ENCODE measurements at regions not wholly inside any gene's neighbourhood (a gene's known extent, or its start where the extent isn't known, plus 50 kb on each side); places are given as distances from the start of the nearest gene placed in this dataset.
A peak's percentile ranks its signal among the peaks of the same experiment; 100 is the strongest.

DNA sequence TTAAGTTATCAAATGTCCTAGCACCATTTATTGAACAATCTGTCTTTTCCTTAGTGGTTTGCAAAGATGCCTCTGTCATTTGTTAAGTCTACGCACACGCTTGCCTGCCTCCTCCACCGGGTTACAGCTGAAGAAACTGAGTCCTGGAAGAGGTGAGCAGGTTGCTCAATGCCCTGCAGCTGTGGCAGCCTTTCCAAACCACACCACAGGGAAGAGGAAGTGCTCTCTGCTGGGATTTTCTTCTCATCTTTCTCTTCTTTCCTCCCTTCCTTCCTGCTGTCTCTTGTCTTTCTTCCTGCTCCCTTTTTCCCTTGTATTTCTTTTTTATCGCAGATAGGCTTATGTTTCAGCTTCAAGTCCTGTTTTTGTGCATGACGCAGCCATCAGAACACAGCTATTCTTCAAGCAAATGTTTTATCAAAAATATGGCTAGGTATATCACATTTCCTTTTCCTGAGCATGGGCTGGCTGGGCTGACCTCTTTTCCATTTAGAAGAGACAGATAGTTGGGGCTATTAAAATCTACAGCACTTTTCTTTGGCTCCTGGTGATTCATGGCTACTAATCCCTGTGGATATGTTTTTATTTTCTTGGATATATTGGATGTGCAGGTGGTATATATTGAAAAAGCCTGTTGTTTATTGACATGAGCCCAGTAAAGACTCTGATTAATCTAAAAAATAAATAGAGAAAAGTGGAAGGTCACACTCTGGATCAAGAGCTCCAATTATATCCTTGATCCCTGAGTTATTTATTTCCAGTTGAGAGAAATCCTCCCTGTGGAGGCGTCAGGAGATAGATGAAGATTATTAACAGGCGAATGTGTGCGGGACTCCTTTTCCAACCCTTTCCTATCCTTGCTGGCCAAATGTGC is 214.6 kb downstream of the TSN start:
- no peak for DNase-seq

DNA sequence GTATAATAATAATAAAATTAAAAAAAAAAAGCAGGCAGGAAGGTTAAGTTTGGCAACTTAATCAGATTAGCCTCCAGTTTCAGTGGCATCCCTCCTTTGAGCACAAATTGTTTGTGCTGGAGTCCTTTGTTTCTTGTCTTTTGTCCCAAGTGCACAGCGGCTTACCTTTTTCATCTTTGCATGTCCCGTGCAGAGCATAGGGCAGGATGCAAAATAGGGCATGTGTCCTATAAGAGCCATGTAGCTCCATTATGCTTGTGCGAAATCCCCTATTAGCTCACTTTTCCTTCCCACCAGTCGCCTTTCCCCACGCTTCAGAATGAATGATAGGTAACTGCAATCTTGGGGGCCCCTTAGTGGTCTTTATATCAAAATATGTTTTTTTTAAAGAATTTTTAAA is 216.8 kb downstream of the TSN start:
- DNase-seq: no peak

DNA sequence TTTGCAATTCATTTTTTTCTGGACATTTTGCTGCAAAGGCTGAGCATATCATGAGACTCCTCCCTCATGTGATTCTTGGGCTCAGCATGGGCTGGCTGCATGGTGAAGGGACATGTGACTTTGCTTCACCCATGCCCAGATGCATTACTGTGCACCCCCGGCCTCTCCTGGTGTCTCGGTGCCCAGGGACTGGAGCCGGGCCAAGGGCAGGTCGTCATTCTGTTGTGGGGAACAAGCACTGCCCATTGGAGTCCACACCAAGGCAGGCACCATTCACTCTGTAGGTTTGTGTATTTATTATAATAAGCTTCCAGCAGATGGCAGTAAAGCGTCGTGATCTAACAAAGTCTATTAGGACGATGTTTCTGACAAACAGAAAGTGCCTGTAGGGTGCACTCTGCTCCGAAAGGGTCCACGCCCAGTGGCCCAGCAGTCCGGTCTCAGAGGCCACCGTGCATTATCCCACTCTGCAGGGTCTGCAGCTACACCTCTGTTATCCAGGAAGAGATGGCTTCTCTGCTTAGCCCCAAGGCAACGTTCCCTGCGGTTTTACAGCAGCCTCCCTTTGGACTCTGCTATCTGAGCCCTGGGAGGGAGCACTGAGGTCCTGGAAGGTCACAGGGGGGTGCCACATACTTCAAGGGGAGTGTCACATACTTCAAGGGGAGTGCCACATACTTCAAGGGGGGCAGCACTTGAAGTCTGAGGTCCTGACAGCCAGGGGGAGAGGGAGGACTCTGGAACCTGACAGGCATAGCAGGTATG is 219.6 kb downstream of the TSN start:
- DNase-seq: peak; percentile 65

DNA sequence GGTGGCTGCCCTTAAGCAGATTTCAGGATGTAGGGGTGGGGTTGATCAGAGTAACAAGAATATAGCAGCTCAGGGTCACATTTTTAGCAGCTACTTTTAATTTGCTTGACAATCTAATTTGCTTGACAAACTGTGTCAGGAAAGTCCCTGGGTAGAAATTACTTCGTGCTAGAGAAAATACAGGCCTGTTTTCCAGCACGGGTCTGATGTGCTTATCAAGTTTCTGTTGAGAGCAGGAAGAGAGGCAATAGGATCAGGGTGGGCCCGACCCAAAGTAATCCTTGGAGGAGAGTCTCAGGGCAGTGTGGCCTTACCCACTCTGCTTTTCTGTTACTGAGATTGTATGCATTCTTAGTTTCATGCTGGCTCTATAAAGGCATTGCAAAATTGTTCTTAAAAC is 221.5 kb downstream of the TSN start:
- no peak for DNase-seq

DNA sequence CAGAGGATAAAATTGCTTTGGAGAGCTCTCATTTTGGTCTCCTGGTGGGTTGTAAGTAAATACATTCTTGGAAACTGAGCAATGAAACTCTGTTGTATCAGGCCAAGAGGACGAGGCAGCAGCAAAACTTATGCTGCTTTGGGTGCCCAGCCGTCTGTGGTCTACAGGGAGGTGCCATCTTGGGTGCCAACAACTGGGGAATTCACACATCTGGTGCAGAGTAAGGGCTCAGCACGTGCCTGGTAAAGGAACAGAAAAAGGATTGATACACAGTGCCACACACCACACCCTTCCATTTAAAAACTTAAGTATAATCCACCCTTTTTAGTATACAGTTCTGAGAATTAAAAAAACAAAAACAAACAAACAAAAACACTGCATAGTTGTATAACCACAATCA is 221.9 kb downstream of the TSN start:
- DNase-seq: no peak

DNA sequence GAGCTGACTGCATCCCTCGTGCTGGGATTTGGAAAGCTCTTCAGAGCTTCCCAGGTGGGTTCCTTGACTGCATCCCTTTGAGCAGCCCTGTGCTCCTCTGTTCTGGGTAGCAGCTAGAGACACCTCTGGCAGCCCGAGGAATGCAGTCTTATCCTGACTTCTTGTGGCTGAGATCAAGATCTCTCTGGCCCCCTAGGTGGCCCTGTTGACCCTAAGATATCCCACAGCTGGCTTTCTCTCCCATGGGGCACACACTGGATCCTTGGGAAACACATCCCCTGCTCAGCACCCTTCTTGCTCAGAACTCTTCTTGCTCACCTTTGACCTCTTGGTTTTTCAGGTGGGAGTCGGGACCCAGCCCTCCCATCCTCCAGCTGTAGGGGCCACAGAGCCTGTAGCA is 237.2 kb downstream of the TSN start:
- DNase-seq: no peak

DNA sequence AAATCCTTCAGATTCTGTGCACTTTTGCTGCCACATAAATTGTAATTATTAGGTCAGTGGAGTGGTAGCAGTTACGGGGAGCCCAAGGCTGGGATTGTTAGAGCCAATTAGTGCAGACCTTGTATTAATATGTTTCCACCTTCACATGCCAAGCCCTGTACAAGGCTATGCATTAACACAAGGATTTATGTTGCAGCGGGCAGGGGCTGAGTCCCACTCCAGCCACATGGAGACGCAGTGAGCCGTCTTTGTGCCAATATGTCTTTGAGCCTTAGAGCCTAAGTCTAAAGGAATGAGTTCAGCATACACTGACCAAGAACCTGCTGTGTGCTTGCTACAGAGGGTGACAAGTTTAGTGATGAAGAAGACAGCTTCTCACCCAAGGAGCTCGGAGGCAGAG is 238.2 kb downstream of the TSN start:
- DNase-seq: no peak

DNA sequence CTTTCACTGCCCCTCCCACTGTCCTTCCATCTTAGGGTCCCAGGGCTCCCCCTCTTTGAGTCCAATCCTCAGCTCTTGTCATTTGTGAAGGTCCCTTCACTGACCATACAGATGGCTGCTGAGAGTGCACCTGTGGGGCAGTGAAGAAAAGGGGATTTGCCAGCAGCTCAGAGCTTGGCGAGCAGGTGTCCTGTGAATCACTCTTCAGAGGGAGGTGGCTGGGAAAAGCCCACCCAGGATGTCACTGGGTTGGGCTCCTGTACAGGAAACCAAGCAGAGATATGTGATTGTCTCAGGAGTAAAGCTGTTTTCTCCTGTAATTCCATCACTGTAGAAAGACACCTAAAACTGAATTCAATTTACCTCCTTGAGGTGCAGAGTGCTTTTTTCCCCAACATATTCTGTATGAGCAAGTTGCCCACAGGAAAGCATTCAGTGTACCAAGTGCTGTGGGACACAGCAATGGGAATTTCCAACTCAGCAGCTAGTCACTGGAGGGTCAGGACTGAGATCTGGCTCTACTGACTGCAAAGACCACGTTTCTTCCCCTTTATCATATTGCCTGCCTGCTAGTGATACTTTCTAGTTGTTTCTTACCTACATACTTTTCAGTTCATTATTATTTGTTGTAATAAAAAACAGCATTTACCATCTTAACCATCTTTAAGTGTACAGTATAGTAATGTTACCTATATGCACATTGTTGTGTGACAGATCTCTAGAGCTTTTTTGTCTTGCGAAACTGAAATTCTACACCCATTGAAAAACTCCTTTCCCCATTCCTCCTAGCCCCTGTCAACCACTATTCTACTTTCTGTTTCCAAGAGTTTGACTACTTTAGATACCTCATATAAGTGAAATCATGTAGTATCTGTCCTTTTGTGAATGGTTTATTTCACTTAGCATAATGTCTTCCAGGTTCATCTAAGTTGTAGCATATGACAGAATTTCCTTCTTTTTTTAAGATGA is 239.1 kb downstream of the TSN start:
- no peak for DNase-seq

DNA sequence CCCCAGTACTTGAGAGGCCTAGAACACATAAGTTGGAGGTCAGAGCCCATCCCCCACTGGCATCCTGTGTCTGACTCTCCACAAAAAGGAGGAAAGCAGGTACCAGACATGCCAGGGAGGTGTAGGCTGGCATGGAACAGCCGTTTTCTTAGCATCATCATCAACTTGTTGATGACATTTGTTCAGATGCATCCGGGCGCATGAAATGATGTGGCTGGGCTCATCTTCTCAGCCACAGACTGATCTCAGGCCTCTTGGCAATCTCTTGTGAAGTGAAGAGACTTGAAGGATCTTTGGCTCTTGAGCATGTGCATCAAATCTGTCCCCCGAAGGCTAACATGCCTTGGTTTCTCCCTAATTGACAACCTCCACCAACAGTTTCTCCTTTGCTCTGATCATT is 243.3 kb downstream of the TSN start:
- no peak for DNase-seq

DNA sequence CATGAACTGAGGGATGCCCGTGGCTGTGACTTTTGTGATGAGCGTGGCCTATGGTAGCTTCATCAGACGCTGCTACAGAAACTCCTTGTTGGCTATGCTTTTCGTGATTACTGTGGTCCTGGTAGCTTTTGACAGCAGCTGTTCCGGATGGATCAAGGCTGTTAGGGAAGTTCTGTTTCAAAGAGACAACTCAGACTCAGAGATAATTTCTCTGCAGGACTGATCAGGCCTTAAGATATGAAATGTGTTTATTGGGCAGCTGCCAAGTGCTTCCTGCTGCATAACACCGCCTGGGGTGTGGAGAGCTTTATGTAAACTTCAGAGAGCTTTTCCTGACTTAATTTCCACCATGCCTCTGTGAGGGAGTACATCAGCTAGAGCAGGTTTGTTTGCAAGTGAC is 243.8 kb downstream of the TSN start:
- no peak for DNase-seq

DNA sequence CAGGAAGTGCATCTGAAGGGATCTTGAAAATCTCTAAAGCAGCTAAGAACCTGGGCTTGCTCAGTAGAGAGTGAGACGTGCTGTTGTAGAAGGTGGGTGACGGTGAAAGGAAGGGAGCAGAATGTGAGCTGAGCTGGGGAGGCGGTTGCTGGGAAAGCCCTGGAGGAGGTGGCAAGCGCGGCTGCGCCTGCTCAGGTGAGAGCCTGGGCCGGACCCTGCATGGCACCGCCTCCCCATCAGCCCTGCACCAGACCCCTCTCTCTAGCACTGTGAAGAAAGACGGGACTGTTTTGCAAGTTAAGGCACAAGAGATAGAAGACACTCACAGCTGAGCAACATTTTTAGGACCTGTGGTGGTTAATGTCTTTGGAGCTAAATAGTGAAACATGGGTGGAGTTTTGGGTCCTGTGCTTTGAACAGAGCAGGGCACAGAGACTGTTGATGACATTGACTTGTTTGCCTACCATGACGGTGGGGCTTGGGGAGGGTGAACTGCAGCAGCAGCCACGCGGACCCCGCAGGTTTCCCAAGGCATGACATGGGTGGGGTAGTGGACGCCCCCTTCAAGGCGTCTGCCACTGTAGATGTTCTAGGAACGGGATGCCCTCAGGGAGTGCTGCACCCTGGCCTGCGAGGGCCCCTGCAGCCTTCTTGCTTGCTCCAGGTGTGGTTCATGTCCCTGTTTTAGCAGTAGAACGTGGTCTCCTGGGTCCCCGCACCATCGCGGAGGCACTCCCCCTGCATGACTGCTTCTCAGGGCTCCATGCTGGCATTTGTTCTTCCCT is 245.3 kb downstream of the TSN start:
- DNase-seq: no peak

DNA sequence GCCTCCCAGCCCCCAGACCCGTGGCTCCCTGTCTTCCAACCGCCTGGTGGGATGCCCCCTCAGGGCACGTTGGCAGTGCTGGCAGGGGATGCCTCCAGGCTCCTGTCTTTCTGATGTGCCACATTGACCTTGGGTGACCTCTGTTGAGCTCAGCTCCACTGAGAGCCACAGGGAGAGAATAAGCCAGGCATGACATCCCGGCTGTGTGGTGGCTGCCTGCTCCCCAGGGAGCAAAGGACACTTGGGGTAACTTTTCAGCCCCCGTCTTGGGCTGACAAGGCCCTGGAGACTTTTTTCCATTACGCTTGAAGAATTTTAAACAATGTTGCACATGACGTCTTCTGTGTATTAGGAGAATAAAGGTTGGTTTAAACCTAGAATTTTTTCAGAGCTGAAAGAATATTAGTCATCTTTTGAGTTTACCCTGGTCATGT is 246.0 kb downstream of the TSN start:
- DNase-seq: no peak

DNA sequence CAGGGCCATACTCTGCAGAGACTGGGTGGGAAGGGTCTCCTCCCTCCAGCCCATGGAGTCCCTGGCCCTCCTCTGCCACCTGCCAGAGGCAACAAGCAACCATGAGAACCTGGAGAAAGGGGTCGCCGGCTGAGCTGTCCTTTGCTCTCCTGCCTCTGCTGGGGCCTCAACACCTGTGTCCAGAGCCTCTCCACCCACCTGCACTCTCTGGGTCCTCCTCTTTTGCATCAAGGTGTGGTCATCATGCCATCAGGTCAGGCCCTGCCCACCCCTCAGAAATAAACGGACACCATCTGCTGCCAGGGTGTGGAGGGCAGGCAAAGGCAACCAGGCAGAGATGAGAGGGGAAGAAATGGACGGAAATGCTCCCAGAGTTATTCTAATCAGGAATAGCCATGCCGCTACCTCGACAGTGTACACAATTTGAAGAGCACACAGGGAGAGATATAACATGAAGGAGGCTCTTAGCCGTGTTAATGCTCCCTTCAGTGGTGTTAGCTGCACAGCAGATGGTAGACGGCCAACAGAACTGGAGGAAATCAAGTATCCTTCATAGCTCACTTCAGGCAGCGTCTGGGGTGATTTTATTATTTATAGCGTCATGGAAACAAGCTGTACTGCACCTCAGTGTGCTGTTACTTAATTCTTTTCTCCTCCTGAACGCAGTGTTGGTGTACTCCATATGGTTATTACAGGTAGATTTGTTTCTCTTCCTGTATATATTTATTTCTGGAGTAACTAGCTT is 247.9 kb downstream of the TSN start:
- DNase-seq: no peak

DNA sequence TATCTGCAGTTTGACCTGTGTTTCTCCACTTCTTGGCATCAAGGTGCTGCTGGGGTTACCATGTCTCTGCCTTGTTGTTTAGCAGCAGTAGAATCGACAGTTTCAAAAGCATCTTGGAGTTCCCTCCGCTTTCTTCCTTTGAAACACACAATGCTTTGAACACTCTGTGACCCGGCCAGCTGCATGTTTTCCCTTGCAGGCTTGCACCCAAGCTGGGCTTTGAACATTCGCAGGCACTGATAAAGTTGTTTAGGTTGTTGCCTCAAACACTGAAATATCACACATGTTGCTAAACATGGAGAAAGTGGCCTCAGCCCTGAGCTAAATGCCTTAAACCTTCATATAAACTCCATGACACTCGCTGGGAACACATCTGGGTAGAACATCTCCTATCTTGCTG is 251.7 kb downstream of the TSN start:
- DNase-seq: no peak

DNA sequence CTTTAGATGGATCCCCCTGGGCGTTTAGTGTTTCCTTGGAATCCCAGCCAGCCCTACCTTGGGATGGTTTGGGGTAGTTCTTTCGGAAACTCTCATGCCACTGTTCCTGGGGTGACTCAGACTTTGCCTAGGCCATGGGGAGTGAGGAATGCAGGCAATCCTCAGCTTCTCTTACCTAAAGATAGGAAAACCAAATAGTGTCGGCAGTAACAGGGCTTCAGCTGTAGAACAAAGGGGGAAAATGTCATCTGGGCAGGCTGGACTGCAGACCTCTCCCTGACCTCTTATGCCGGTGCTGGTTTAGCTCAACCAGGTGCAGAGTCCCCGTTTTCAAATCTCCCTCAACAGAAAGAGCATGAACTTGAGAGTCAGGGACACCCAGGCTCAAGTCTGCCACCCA is 252.1 kb downstream of the TSN start:
- DNase-seq: no peak

DNA sequence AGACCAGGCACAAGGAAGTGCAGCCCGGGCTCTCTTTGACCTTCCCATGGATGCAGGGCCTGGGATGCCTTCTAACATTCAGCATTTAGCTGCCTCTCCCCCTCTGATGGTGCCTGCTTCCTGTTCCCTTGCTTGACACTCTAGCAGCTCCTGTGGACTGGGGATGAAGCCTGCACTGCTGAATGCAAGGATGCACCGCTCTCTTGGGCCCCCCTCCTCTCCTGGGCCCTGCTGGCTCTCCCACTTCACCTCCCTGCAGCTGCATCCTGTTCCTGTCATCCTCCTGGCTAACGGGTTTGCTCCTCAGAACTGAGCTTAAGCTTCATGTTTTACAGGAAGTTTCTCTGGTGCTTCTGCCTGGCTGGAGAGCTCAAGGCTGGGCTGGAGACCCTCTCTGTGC is 254.1 kb downstream of the TSN start:
- no peak for DNase-seq

DNA sequence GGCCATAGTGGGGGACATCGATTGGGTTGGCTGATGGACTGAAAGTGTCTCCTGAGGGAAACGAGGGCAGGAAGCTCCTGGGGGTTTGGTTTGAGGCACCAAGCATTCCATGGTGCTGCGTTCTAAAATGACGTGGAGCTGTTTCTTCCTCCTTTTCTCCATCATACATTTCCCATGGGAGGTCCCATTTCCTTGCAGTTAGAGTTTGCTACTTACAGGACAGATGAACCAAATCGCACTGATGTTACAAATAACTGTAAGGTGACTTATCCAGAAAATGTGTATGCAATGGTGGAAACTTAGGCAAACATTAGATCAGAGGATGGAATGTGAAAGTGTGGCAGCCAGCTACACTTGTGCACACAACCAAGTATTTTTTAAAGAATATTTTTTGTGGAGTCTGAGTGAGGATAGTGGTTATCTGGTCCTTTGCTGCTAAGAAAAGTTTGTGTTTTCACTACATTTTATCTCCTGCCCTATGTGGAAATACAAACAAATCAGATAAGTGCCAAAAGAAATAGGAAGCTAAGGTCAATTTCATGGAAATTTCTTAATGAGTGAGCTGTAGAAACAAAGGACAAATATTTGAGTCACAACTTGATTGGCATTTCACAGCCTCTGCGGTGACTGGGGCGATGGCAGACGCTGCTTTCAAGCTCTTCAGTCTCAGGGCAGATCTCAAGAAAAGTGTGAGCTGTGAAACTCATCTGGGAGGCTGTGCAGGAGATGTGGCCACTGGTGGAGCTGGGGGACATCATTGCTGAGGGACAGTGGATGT is 256.2 kb downstream of the TSN start:
- DNase-seq: no peak

DNA sequence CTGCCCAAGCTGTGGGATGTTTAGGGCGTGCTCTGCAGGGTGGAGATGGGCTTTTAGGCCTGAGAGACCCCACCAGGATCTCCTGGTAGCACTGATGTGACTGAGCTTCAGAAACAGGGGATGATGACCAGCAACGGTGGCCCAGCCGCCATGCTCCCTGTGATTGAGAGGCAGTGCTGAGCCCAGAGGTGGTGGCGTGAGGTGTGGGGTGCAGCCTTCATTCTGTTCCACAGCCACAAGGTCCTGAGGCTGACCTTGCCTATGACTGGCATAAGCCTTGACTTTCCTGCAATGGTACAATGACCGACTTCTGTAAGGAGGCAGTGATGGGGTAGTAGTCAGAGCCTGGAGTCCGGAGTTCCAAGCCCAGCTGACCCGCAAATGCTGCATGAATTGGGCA is 263.3 kb downstream of the TSN start:
- DNase-seq: no peak

DNA sequence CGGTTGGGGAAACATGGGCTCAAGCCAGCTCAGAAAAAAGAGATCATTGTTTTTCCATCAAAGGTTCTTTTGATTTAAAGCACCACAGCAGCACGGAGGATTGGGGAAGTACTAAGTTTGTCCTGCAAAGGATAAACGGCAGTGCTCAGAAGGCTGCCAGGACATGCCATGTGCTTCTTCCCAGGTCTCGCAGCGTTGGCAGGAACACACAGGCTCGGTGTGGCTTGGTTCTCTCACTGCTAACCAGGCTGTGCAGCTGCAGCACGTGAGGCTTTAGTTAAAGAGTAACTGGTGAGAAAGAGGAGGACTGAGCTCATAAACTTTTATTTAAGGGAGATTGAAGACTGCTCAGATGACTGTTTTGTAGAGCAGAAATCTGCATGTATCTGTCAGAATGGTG is 264.3 kb downstream of the TSN start:
- DNase-seq: peak; percentile 24

DNA sequence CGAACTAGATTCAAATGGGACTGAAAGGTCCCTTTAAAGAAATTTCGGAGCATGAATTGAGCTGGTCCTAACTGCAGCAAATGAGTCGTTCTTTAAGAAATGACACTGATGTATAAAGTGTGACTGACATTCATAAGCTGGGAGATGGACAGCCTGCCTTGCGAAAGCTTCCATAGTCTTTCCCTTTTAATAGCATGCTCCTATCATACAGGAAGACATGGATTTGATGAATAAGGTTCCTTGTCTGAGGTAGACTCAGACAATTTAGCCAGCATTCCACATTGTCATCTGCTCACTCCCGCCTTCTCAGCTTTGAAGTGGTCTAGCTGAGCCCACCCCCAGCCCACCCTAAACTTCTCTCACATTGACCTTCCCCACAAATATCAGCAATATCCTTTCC is 264.9 kb downstream of the TSN start:
- DNase-seq: no peak

DNA sequence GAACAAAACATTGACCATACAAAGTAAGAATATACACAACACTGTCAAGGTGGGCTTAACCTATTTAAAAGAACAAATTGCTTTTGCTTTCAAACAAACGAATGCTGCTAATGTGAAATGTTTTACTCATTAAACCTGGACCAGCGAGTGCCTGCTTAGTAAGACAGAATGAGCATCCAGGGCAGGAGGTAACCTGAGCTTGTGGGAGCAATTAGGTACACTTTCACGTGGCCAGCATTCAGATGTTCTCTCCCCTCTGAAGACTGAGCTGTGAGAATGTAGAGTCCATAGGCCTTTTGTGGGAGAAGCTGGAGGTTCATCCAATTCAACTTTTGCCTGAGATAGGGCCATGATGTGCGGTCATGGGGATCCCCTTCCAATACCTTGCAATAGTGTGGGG is 266.5 kb downstream of the TSN start:
- no peak for DNase-seq

Measured in femur (tissue), 1 donor.